ENCODE measurements at regions not wholly inside any gene's neighbourhood (a gene's known extent, or its start where the extent isn't known, plus 50 kb on each side); places are given as distances from the start of the nearest gene placed in this dataset.

- intact Hi-C loops (cut with micrococcal nuclease) (no loop called here), in situ Hi-C loops (cut with MboI; ENCODE audit: low sequenced_read_pairs) (no loop called here)
These were observed 52.2 kb upstream of the DIO3 start for GRCh38 chr14:101508948-101509729.

More at GRCh38 chr14:101508948-101509729, 52.2 kb upstream of the DIO3 start:
- Histone ChIP-seq H3K4me2 (ENCODE audit: low read depth, low read length) (no peak overlapping the region), H3K56ac (ENCODE audit: extremely low read depth, insufficient read depth, low read length) (no peak overlapping the region), H3K4me1 (ENCODE audit: control insufficient read depth, insufficient read depth, low read length) (no peaks in the 10 kb centered on the region), H3K23ac (ENCODE audit: low read depth, low read length) (no peak overlapping the region), H3K9me1 (ENCODE audit: insufficient read depth, low read length) (no peaks in the 10 kb centered on the region), H4K20me1 (ENCODE audit: insufficient read depth, low read length) (no peaks in the 10 kb centered on the region), H3K9ac (ENCODE audit: low read depth, low read length) (no peak overlapping the region), H2BK120ac (ENCODE audit: low read depth, low read length) (no peak overlapping the region), H3K27me3 (ENCODE audit: control insufficient read depth, insufficient read depth, low read length) (peaks cover 6% of the 10 kb centered on the region; the same call in 1 of the 2 replicates), H3K27ac (ENCODE audit: insufficient read depth, low read length) (no peak overlapping the region), H2AFZ (replicated peaks; ENCODE audit: low read length, poor library complexity) (no peak overlapping the region), H3K4ac (ENCODE audit: low read depth, low read length) (no peak overlapping the region), H2BK20ac (ENCODE audit: low read depth, low read length) (no peak overlapping the region), H4K5ac (ENCODE audit: low read depth, low read length) (no peak overlapping the region), H2AK9ac (replicated peaks; ENCODE audit: low read depth, low read length, poor library complexity) (no peak overlapping the region), H4K91ac (ENCODE audit: insufficient read depth, low read depth, low read length) (no peak overlapping the region), H3K18ac (ENCODE audit: low read depth, low read length) (no peak overlapping the region), H3K14ac (replicated peaks; ENCODE audit: low read depth, low read length) (no peak overlapping the region), H4K8ac (ENCODE audit: low read depth in 2 of 2, low read length in 2 of 2) (no peak overlapping the region), H2BK15ac (ENCODE audit: low read depth, low read length) (no peak overlapping the region), H2BK5ac (ENCODE audit: low read depth, low read length, poor library complexity, severe bottlenecking) (no peak overlapping the region), H3K36me3 (ENCODE audit: control insufficient read depth, insufficient read depth, low read length) (no peaks in the 10 kb centered on the region), H2AK5ac (ENCODE audit: low read depth, low read length) (no peak overlapping the region), H3K9me3 (ENCODE audit: control insufficient read depth, insufficient read depth, low read length) (no peaks in the 10 kb centered on the region), H3K4me3 (ENCODE audit: insufficient read depth, low read depth, low read length) (no peak overlapping the region), H3K79me1 (ENCODE audit: low read depth in 1 of 2, low read length in 2 of 2) (no peaks in the 10 kb centered on the region)
- no TSS peak for BruUV-seq (replicated peaks)
- dilution Hi-C loops (cut with HindIII; ENCODE audit: low sequenced_read_pairs, unreplicated experiment), result no loop called here
- POLR2A ChIA-PET (ENCODE audit: unreplicated experiment), result no interaction called here
- WGBS, 2 experiments (ENCODE audit: extremely low coverage in 2 of 2, insufficient read length in 1 of 2), result 68% methylated on average over 6 of the region's 18 CpGs; no CpG with 5 or more reads in 1 of the 2 experiments
- no peak for ATAC-seq (ENCODE audit: low read depth)
- CTCF ChIA-PET, result no interaction called here
- no peak for DNase-seq
- TF ChIP-seq USF2 (IDR thresholded peaks at IDR 0.05; ENCODE audit: low read depth, low read length), result no peak
- no peak for TF ChIP-seq BHLHE40 (IDR thresholded peaks at IDR 0.05; ENCODE audit: low read depth, low read length)
- TF ChIP-seq ELK1 (IDR thresholded peaks at IDR 0.05; ENCODE audit: borderline replicate concordance, low read depth, low read length), result no peak
- no peak for TF ChIP-seq CEBPB (IDR thresholded peaks at IDR 0.05; ENCODE audit: low read depth, low read length)
- no peak for TF ChIP-seq POLR2A (IDR thresholded peaks at IDR 0.05; ENCODE audit: low read depth, low read length)
- TF ChIP-seq RCOR1 (IDR thresholded peaks at IDR 0.05; ENCODE audit: insufficient replicate concordance, low read length), result no peak
- no peak for TF ChIP-seq MAZ (IDR thresholded peaks at IDR 0.05; ENCODE audit: borderline replicate concordance, low read depth, low read length)
- no peak for TF ChIP-seq CHD1 (IDR thresholded peaks at IDR 0.05; ENCODE audit: low read depth, low read length)
- TF ChIP-seq MXI1 (IDR thresholded peaks at IDR 0.05; ENCODE audit: borderline replicate concordance, low read depth, low read length), result no peak
- no peak for TF ChIP-seq MAFK (IDR thresholded peaks at IDR 0.05; ENCODE audit: low read depth, low read length)
- TF ChIP-seq NFE2L2 (IDR thresholded peaks at IDR 0.05; ENCODE audit: low read depth, low read length), result no peak
- no peak for TF ChIP-seq FOS (IDR thresholded peaks at IDR 0.05; ENCODE audit: low read depth, low read length)
- TF ChIP-seq RAD21 (IDR thresholded peaks at IDR 0.05; ENCODE audit: low read length), result no peak
